A549 (cell line): ENCODE measurements at regions not wholly inside any gene's neighbourhood (a gene's known extent, or its start where the extent isn't known, plus 50 kb on each side); places are given as distances from the start of the nearest gene placed in this dataset.

Experiments
- ATAC-seq, 2 experiments: fragments of 200-7000 bp in 1 of 2; fragments of >200 bp in 1 of 2; cut with Nextera tagmentation in 1 of 2; cut with Tn5 transposase in 1 of 2; 3 replicates each; pipeline versions ENCODE4 v1.8.0 to v1.9.1; 2018 to 2020; ENCODE audit warnings: mild to moderate bottlenecking in 1 of 2, moderate library complexity in 1 of 2
- CTCF ChIA-PET: fragments of 300-600 bp; sonication (Branson Sonifier 250); formaldehyde crosslinking; extraction: SDS; loops from one replicate; lab custom pipeline; 2021; ENCODE audit warnings: antibody characterized with exemption, inconsistent platforms; lab: Yijun Ruan, JAX
- POLR2A ChIA-PET: fragments of 350-600 bp; formaldehyde crosslinking; extraction: SDS; loops from one replicate; lab custom pipeline; 2021; ENCODE audit warnings: antibody characterized with exemption, inconsistent platforms; lab: Yijun Ruan, JAX
- DNase-seq, 2 experiments: peaks; one replicate each; pipeline versions ENCODE4 v3.0.0 to v3.0.0-alpha.2; 2011 to 2016; ENCODE audit warnings: low read depth in 1 of 2, low spot score in 1 of 2
- FAIRE-seq: peaks from 2 replicates; lab custom pipeline; 2011; peaks lifted over from hg19 to GRCh38; lab: Jason Lieb, UNC
- H3K27ac ChIP-seq, 2 experiments: fragments of >200 bp; sonication (Bioruptor Twin); formaldehyde crosslinking; 3 replicates each; pipeline ENCODE4 v1.5.1; 2016 to 2017
- H3K4me1 ChIP-seq: fragments of >200 bp; sonication (Bioruptor Twin); formaldehyde crosslinking; 3 replicates; pipeline ENCODE4 v1.6.1; 2016
- H3K4me2 ChIP-seq: fragments of >200 bp; sonication (Bioruptor Twin); formaldehyde crosslinking; 3 replicates; pipeline ENCODE4 v1.6.1; 2016
- H3K4me3 ChIP-seq: fragments of >200 bp; sonication (Bioruptor Twin); formaldehyde crosslinking; 3 replicates; pipeline ENCODE4 v1.5.1; 2016
- H3K9me3 ChIP-seq: fragments of >200 bp; sonication (Bioruptor Twin); formaldehyde crosslinking; 3 replicates; pipeline ENCODE4 v1.6.1; 2016
- ATOH8 ChIP-seq: fragments of 250-450 bp; sonication (Bioruptor Pico); IDR thresholded peaks from 2 replicates; pipeline ENCODE4 v1.5.0; 2020; ENCODE audit warnings: low read depth, mild to moderate bottlenecking, moderate library complexity
- BCL3 ChIP-seq: fragments of >200 bp; sonication (Bioruptor Twin); formaldehyde crosslinking; IDR thresholded peaks from 3 replicates; pipeline ENCODE4 v1.6.1; 2016
- CBX2 ChIP-seq: fragments of 200-600 bp; sonication (generic); IDR thresholded peaks from 2 replicates; pipeline ENCODE4 v1.6.1; 2016; ENCODE audit warnings: low read depth, mild to moderate bottlenecking, borderline replicate concordance
- CBX8 ChIP-seq: fragments of 200-600 bp; sonication (generic); IDR thresholded peaks from 2 replicates; pipeline ENCODE4 v1.6.1; 2016
- CHD2 ChIP-seq: fragments of 150-350 bp; IDR thresholded peaks from 2 replicates; pipeline ENCODE4 v1.6.1; 2014; ENCODE audit warnings: low read length; ENCODE audit not compliant: partially characterized antibody
- CHD4 ChIP-seq: fragments of 200-600 bp; sonication (generic); IDR thresholded peaks from 2 replicates; pipeline ENCODE4 v1.6.1; 2016; ENCODE audit warnings: antibody characterized with exemption, mild to moderate bottlenecking, borderline replicate concordance
- EHMT2 ChIP-seq: fragments of 200-600 bp; sonication (generic); IDR thresholded peaks from 2 replicates; pipeline ENCODE4 v1.6.1; 2016; ENCODE audit warnings: antibody characterized with exemption, low read depth, mild to moderate bottlenecking, moderate library complexity
- ELK1 ChIP-seq: fragments of 150-350 bp; IDR thresholded peaks from 2 replicates; pipeline ENCODE4 v1.6.1; 2014; ENCODE audit warnings: low read depth, mild to moderate bottlenecking, low read length
- EP300 ChIP-seq, 2 experiments: fragments of >200 bp; sonication (Bioruptor Twin); formaldehyde crosslinking; IDR thresholded peaks; 2 replicates in 1 of 2; 3 replicates in 1 of 2; pipeline ENCODE4 v1.6.1; 2016 to 2017
- ESRRA ChIP-seq: fragments of 150-350 bp; IDR thresholded peaks from 2 replicates; pipeline ENCODE4 v1.6.1; 2014; ENCODE audit warnings: mild to moderate bottlenecking, low read length, borderline replicate concordance
- GATA3 ChIP-seq: IDR thresholded peaks from 2 replicates; pipeline ENCODE4 v1.6.1; 2012; ENCODE audit warnings: borderline replicate concordance
- HDAC2 ChIP-seq: fragments of 200-600 bp; sonication (generic); IDR thresholded peaks from 2 replicates; pipeline ENCODE4 v1.6.1; 2016
- HMGXB4 ChIP-seq: fragments of 250-450 bp; sonication (Bioruptor Pico); IDR thresholded peaks from 2 replicates; pipeline ENCODE4 v1.5.0; 2021; ENCODE audit warnings: mild to moderate bottlenecking, moderate library complexity, borderline replicate concordance
- HOXA7 ChIP-seq: fragments of 250-450 bp; sonication (Bioruptor Pico); IDR thresholded peaks from 2 replicates; pipeline ENCODE4 v1.5.0; 2020; ENCODE audit warnings: mild to moderate bottlenecking, moderate library complexity
- HOXB13 ChIP-seq: fragments of 250-450 bp; sonication (Bioruptor Pico); IDR thresholded peaks from 2 replicates; pipeline ENCODE4 v1.5.0; 2020; ENCODE audit warnings: low read depth, mild to moderate bottlenecking, moderate library complexity
- JUNB ChIP-seq: fragments of >200 bp; sonication (Bioruptor Twin); formaldehyde crosslinking; IDR thresholded peaks from 2 replicates; pipeline ENCODE4 v1.6.1; 2016
- KDM5A ChIP-seq: fragments of 200-600 bp; sonication (generic); IDR thresholded peaks from 2 replicates; pipeline ENCODE4 v1.6.1; 2016; ENCODE audit warnings: antibody characterized with exemption, mild to moderate bottlenecking
- MAZ ChIP-seq: fragments of 150-350 bp; IDR thresholded peaks from 2 replicates; pipeline ENCODE4 v1.6.1; 2014; ENCODE audit warnings: antibody characterized with exemption, low read depth, low read length, borderline replicate concordance
- NFE2L2 ChIP-seq: fragments of 150-350 bp; conservative IDR thresholded peaks from 2 replicates; pipeline ENCODE4 v1.6.1; 2014; ENCODE audit warnings: low read length
- NPAS2 ChIP-seq: fragments of 250-450 bp; sonication (Bioruptor Pico); IDR thresholded peaks from 2 replicates; pipeline ENCODE4 v1.8.0; 2022; ENCODE audit warnings: mild to moderate bottlenecking, moderate library complexity, borderline replicate concordance
- NR3C1 ChIP-seq: fragments of >200 bp; sonication (Bioruptor Twin); formaldehyde crosslinking; IDR thresholded peaks from 3 replicates; pipeline ENCODE4 v1.6.1; 2017
- PHF8 ChIP-seq: fragments of 200-600 bp; sonication (generic); IDR thresholded peaks from 2 replicates; pipeline ENCODE4 v1.6.1; 2016; ENCODE audit warnings: low read depth, mild to moderate bottlenecking, antibody characterized with exemption, moderate library complexity, borderline replicate concordance
- POLR2A ChIP-seq: IDR thresholded peaks from 2 replicates; pipeline ENCODE4 v1.6.1; 2012; ENCODE audit warnings: mild to moderate bottlenecking, low read length
- RAD21 ChIP-seq, 2 experiments: fragments of >200 bp in 1 of 2; sonication (Bioruptor Twin) in 1 of 2; formaldehyde crosslinking in 1 of 2; IDR thresholded peaks in 1 of 2; conservative IDR thresholded peaks in 1 of 2; 2 replicates in 1 of 2; 3 replicates in 1 of 2; pipeline ENCODE4 v1.6.1; 2012 to 2018; ENCODE audit warnings: inconsistent platforms in 1 of 2
- RFX5 ChIP-seq: fragments of 450-650 bp; IDR thresholded peaks from 2 replicates; pipeline ENCODE4 v1.7.1; 2014; ENCODE audit warnings: antibody characterized with exemption, mild to moderate bottlenecking, moderate library complexity
- SMC3 ChIP-seq: fragments of >200 bp; sonication (Bioruptor Twin); formaldehyde crosslinking; IDR thresholded peaks from 3 replicates; pipeline ENCODE4 v1.6.1; 2018; ENCODE audit warnings: inconsistent platforms
- SREBF2 ChIP-seq: fragments of 450-650 bp; IDR thresholded peaks from 2 replicates; pipeline ENCODE4 v1.6.1; 2014; ENCODE audit warnings: mild to moderate bottlenecking, moderate library complexity
- TFCP2L1 ChIP-seq: fragments of 250-450 bp; sonication (Bioruptor Pico); IDR thresholded peaks from 2 replicates; pipeline ENCODE4 v1.5.0; 2021; ENCODE audit warnings: mild to moderate bottlenecking
- TP53 ChIP-seq: fragments of 250-450 bp; sonication (Bioruptor Pico); IDR thresholded peaks from 2 replicates; pipeline ENCODE4 v1.5.0; 2021; ENCODE audit warnings: mild to moderate bottlenecking, moderate library complexity
- ZFP36 ChIP-seq: fragments of 450-650 bp; IDR thresholded peaks from 2 replicates; pipeline ENCODE4 v1.6.1; 2014; ENCODE audit warnings: borderline replicate concordance; ENCODE audit not compliant: partially characterized antibody
- ZNF302 ChIP-seq: fragments of 250-450 bp; sonication (Bioruptor Pico); IDR thresholded peaks from 2 replicates; pipeline ENCODE4 v1.9.0; 2021; ENCODE audit warnings: inconsistent platforms, mild to moderate bottlenecking, moderate library complexity
- WGBS: methylation state at CpG from one replicate; pipeline ENCODE4 v1.1.6; 2017; ENCODE audit errors: missing lambda C conversion rate; 5-methylcytosine and 5-hydroxymethylcytosine counted together
- TF ChIP-seq, protein P1 (sequence below): IDR thresholded peaks from 2 replicates; pipeline ENCODE4 v1.6.1; 2012

DNA sequence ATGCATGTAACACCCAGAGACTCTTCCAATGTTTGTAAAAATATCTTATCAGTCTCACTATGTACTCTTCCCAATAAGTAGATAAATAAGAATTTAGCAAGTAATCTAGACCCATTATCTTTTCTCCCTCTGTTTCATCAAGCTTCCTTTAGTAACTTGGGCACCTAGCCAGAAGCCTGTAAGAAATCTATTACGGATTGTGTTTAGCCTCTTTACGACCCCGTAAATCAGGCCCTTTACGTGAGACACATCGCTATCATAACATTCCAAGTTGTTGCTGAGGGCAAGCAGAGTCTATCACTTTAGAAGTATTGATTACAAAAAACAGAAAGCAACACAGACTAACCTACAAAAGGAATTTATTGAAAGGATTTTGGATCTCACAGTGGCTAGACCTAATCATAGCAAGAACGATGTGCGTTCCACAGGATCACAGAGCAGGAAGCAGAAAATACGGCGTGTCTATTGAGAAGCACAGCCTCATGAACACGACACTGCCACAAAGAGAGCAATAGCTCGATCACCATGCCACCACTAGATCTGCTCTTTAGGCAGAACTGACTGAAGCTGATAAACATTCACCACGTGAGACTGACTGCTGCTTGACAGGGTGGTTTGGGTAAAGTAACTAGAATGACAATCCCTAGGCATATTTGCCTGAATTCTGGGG, 922.1 kb downstream of the AMY1C start:
- Histone ChIP-seq H3K4me1 (no peaks in the 10 kb centered on the region), H3K9me3 (no peaks in the 10 kb centered on the region), H3K4me3 (no peak overlapping the region), H3K27ac (no peak overlapping the region), H3K4me2 (no peak overlapping the region)
- no peak for ATAC-seq
- FAIRE-seq, result no peak
- CTCF ChIA-PET, result no interaction called here
- POLR2A ChIA-PET, result no interaction called here
- no peak for TF ChIP-seq CHD2
- TF ChIP-seq HDAC2, result no peak
- TF ChIP-seq NR3C1, result no peak
- no peak for TF ChIP-seq RAD21 (conservative IDR thresholded peaks at IDR 0.05 in 1 of 2, IDR thresholded peaks at IDR 0.05 in 1 of 2)
- no peak for TF ChIP-seq CBX8
- no peak for TF ChIP-seq KDM5A
- TF ChIP-seq MAZ, result no peak
- no peak for TF ChIP-seq JUNB
- no peak for TF ChIP-seq CBX2
- TF ChIP-seq, protein P1, sequence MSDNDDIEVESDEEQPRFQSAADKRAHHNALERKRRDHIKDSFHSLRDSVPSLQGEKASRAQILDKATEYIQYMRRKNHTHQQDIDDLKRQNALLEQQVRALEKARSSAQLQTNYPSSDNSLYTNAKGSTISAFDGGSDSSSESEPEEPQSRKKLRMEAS, result no peak
- no peak for TF ChIP-seq TFCP2L1 (CRISPR knock-in tag)
- 22% methylated on average over 12 of the region's 12 CpGs for WGBS
- no peak for DNase-seq

DNA sequence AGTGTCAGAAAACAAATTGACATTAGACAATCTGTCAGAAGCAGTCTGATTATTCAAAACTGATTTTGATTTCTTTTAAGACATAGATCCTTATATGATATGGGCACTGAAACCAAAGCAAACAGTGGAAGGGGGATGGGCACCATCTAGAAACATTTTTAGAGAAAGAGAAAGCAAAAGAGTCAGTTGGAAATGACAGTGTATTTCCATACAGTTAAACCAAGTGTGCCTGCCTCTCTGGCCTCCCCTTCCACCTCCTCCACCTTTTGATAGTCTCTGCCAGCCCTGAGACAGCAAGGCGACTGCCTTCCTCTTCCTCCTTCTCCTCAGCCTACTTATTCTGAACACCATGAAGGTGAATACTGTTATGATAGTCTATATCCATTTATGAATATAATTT, 949.7 kb downstream of the AMY1C start:
- POLR2A ChIA-PET, result no interaction called here
- DNase-seq (no peak), FAIRE-seq (no peak)
- TF ChIP-seq BCL3, result no peak
- no peak for TF ChIP-seq ELK1
- no peak for TF ChIP-seq NPAS2 (CRISPR knock-in tag)
- no peak for TF ChIP-seq POLR2A
- TF ChIP-seq TFCP2L1 (CRISPR knock-in tag), result no peak
- no peak for TF ChIP-seq RFX5
- TF ChIP-seq HOXB13, result no peak
- no peak for TF ChIP-seq HDAC2
- TF ChIP-seq SMC3, result no peak
- no peak for TF ChIP-seq CBX2
- no peak for TF ChIP-seq ZNF302 (CRISPR knock-in tag)
- no peak for TF ChIP-seq PHF8
- TF ChIP-seq EP300 (IDR thresholded peaks at IDR 0.05), result no peak
- TF ChIP-seq, all 56 proteins: peak for 0
- Histone ChIP-seq H3K4me2 (no peak overlapping the region), H3K9me3 (no peaks in the 10 kb centered on the region), H3K27ac (no peak overlapping the region), H3K4me1 (no peaks in the 10 kb centered on the region), H3K4me3 (no peak overlapping the region)
- WGBS, result 0% methylated on average over 1 of the region's 1 CpG
- CTCF ChIA-PET, result no interaction called here
- no peak for ATAC-seq

DNA sequence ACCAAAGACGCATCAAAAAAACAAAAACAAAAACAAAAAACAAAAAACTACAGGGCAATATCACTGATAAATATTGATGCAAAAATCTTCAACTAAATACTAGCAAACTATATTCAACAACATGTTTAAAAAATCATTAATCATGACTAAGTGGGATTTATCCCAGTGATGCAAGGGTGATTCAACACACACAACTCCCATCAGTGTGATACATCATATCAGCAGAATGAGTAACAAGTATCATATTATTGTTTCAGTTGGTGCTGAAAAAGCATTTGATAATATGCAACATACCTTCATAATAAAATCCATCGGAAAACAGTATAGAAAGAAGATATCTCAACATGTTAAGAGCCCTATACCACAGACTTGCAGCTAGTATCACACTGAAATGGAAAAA, 953.0 kb downstream of the AMY1C start:
- Histone ChIP-seq H3K9me3 (no peaks in the 10 kb centered on the region), H3K4me1 (no peaks in the 10 kb centered on the region), H3K4me3 (no peak overlapping the region), H3K27ac (no peak overlapping the region), H3K4me2 (no peak overlapping the region)
- POLR2A ChIA-PET, result no interaction called here
- no peak for DNase-seq
- no peak for FAIRE-seq
- no peak for ATAC-seq
- 36% methylated on average over 2 of the region's 2 CpGs for WGBS
- CTCF ChIA-PET, result no interaction called here
- TF ChIP-seq GATA3 (no peak), ZNF302 (CRISPR knock-in tag) (no peak), SREBF2 (no peak), HOXA7 (CRISPR knock-in tag) (no peak), RFX5 (no peak), EHMT2 (no peak), CBX8 (no peak), ZFP36 (no peak), HMGXB4 (no peak), NFE2L2 (no peak), ESRRA (no peak), TP53 (CRISPR knock-in tag) (no peak), ATOH8 (CRISPR knock-in tag) (no peak), CHD4 (no peak), TFCP2L1 (CRISPR knock-in tag) (no peak), JUNB (no peak), HDAC2 (no peak)
